ENCODE measurements at regions not wholly inside any gene's neighbourhood (a gene's known extent, or its start where the extent isn't known, plus 50 kb on each side); places are given as distances from the start of the nearest gene placed in this dataset.

DNA sequence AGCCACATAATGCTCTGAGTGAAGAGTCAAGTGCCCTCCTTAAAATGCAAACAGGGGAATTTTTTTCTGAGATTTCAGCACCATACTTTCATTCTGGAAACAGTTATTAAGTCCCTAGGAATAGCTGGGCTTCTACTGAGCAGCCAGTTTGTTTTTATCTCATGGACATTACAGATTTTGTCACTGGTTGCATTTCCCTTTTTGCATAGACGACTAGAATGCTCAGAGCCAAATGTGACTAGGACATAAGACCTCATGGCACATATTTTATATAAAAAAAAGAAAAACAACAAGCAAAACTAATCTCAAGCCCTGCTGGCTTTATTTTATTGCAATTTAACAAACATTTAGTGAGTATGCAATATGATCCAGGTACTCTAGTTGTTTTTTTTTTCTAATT is 112.7 kb upstream of the NANOGP8 start:
- TF ChIP-seq GATA2 (IDR thresholded peaks at IDR 0.05; ENCODE audit: low read depth, low read length) (no peak), GATA3 (IDR thresholded peaks at IDR 0.05; ENCODE audit: low read depth, low read length) (no peak)

DNA sequence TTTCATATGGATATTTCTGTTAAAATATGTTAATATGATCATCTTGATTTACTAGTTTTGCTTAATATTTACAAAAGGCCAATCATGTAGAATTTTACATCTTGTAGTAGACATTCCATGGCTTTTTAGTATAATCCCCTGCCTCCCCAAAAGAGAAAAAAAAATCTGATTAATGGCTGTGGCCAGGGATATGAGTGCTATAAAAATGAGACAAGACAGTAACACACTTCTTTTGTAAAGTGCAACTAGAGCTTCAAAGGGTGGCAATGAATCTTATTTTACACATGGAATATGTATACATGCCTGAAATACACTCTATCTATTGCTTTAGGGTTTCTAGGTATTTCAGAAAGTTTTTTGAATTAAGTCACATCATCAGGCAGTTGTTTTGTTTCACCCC is 112.2 kb upstream of the NANOGP8 start:
- no peak for TF ChIP-seq GATA3 (IDR thresholded peaks at IDR 0.05; ENCODE audit: low read depth, low read length)
- no peak for TF ChIP-seq GATA2 (IDR thresholded peaks at IDR 0.05; ENCODE audit: low read depth, low read length)

DNA sequence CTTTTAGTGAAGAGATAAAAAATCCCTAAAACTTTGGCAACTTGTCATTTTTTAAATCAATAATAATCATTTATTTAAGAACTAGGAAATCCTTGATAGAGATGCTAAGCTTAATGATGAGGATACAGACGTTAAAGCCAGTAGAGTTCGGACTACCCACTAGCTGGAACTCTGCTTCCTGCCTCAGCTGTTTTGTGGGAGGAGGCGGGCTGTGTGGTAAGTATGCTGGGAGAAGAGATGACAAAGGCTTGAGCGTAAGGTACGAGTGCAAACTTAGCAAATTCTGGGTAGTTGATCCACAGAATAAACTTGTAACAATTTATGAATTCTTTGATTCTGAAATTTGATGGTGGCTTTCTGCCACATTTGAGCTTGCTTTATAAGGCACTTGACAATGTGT is 111.2 kb upstream of the NANOGP8 start:
- TF ChIP-seq GATA3 (IDR thresholded peaks at IDR 0.05; ENCODE audit: low read depth, low read length) (no peak), GATA2 (IDR thresholded peaks at IDR 0.05; ENCODE audit: low read depth, low read length) (no peak)

DNA sequence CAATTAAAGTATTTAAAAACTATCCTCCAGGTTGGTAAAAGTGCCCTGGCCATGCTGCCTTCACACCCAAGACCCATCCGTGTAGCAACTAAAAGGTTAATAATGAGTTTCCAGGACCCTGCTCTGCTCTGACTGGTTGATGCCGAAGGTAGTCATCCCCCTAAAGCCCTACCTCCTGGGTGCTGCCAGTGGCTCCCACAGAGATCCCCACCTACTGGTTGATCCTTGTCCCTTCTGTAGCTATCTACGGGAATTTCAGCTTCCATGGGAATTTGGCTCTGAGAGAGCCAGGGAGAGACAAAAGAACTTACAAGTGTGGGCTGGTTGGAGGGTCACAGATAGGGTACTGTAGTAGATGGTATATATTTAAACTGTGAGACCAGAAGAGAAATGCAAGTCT is 110.6 kb upstream of the NANOGP8 start:
- no peak for TF ChIP-seq GATA3 (IDR thresholded peaks at IDR 0.05; ENCODE audit: low read depth, low read length)
- TF ChIP-seq GATA2 (IDR thresholded peaks at IDR 0.05; ENCODE audit: low read depth, low read length), result no peak

DNA sequence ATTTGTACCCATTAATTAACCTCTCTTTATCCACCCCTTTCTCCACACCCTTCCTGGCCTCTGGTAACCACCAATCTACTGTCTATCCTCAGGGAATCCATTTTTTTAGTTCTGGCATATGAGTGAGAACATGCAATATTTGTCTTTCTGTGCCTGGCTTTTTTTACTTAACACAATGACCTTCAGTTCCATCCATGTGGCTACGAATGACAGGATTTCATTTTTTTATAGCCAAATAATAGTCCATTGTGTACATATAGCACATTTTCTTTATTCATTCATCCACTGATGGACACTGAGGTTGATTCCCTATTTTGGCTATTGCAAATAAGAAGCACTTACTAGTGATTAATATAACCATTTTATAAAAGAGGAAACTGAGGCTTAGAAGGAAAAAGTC is 109.9 kb upstream of the NANOGP8 start:
- no peak for TF ChIP-seq GATA3 (IDR thresholded peaks at IDR 0.05; ENCODE audit: low read depth, low read length)
- no peak for TF ChIP-seq GATA2 (IDR thresholded peaks at IDR 0.05; ENCODE audit: low read depth, low read length)

DNA sequence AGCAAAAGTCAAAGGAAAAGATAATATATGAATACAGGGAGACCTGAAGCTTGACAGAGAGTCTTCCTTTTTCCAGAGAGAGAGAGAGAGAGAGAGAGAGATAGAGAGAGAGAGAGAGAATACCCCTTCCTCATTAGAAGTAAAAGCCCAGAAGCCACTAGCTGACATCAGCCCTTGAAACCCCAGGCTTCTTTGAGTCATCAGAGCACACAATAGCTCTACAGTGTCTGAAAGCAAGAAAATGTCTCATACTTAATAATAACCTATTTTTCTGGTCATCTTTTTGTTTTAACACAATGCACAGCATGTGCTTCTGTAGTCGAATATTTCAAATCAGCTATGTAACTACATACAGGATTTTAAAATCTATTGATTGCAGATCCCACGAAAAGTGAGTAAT is 109.2 kb upstream of the NANOGP8 start:
- TF ChIP-seq GATA2 (IDR thresholded peaks at IDR 0.05; ENCODE audit: low read depth, low read length) (no peak), GATA3 (IDR thresholded peaks at IDR 0.05; ENCODE audit: low read depth, low read length) (no peak)

DNA sequence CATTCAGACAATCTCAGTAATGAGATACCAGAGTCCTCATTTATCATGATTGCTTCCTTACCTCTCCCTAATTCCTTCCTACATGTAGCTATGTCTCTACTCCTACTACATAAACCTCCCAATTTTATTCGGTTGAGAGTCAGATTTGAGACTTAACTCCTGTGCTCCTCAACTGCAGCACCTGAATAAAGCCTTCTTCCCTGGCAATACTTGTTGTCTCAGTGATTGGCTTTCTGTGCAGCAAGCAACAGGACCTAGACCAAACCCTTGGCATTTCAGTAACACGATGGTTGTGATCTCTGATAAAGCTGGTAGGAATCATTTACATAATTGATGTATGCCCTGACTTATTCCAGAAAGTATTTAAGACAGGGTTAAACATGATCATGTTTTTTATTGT is 106.7 kb upstream of the NANOGP8 start:
- TF ChIP-seq GATA3 (IDR thresholded peaks at IDR 0.05; ENCODE audit: low read depth, low read length) (no peak), GATA2 (IDR thresholded peaks at IDR 0.05; ENCODE audit: low read depth, low read length) (no peak)

DNA sequence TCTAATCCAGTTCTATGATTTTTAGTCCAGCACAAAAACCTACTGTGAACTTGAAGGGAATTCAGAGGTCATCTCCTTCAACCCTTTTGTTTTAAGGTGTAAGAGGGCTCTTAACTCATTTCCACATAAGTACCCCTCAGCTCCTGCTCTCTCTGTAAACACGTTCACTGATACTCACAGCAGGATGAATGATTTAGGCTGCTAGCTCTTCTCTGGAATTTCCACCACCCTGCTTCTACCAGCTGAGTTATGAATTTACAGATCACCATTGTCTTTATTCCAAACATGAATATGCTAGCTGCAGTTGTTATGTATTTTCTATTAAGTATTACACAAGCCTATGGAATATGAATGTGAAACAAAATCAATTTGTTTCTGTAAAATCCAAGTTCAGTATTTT is 101.3 kb upstream of the NANOGP8 start:
- TF ChIP-seq GATA2 (IDR thresholded peaks at IDR 0.05; ENCODE audit: low read depth, low read length) (no peak), GATA3 (IDR thresholded peaks at IDR 0.05; ENCODE audit: low read depth, low read length) (no peak)

DNA sequence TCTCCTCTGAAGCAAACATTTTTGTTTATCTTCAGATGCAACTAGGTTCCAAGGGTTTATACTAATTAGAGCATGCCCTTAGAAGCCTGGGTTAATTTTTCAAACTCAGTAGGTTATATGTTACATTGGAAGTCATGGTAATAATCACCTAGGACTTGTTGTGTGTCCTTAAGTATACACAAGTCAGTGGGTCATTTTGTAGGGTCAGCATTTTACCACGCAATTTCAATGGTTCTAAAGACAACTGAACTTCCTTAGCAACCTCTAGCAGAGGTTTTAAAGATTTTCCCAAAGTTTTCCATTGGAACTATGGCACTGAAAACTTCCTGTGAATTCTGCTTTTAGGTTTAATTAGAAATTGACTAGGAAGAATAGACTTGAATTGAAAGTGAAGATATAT is 99.6 kb upstream of the NANOGP8 start:
- TF ChIP-seq GATA2 (IDR thresholded peaks at IDR 0.05; ENCODE audit: low read depth, low read length) (no peak), GATA3 (IDR thresholded peaks at IDR 0.05; ENCODE audit: low read depth, low read length) (no peak)

DNA sequence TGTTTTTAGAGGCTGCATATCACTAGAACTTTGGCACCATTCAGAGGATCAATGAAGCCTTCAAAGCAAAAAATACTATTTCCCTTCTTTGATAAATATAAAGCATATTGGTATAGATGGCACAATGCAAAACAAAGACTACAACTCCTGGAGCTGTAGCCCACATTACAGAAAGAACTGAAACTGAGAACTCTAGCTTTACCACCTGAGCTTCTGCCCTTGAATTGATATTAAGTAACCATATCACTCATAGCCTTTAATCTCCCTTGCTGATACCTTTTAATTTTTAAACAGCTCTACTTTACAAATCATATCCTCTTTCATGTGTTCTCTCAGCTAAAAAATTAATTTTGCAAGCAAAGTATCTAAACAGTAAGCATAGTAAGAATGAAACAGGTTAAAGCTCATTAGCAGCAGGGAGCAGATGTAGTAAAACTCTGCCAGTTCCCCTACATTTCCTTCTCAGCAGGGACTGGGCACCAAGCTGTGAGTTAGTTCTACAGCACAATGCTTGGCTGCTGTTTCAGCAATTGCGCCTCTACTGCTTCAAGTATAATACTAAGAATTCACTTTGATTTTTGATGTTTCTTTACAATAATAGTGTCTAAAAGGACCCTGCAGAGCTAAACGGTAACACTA is 97.9 kb upstream of the NANOGP8 start:
- TF ChIP-seq GATA2 (IDR thresholded peaks at IDR 0.05; ENCODE audit: low read depth, low read length) (no peak), GATA3 (IDR thresholded peaks at IDR 0.05; ENCODE audit: low read depth, low read length) (no peak)

DNA sequence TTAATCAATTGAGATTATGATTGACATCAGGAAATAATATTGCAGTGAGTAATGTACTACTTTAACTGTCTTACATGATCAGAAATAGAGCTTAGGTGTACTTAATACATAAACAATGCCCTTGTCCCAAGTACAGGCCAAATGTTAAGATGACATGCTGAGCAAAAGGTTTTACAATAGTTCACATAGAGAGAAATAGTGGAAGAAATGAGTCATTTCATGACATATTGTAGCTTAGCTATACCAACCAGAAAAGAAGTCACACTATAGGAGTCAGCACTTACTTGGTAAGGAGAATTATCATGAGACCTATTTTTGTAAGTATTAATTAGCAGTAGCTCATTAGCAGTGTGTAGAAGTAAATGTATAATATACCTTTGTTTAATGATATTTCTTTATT is 96.4 kb upstream of the NANOGP8 start:
- TF ChIP-seq GATA3 (IDR thresholded peaks at IDR 0.05; ENCODE audit: low read depth, low read length) (no peak), GATA2 (IDR thresholded peaks at IDR 0.05; ENCODE audit: low read depth, low read length) (no peak)

DNA sequence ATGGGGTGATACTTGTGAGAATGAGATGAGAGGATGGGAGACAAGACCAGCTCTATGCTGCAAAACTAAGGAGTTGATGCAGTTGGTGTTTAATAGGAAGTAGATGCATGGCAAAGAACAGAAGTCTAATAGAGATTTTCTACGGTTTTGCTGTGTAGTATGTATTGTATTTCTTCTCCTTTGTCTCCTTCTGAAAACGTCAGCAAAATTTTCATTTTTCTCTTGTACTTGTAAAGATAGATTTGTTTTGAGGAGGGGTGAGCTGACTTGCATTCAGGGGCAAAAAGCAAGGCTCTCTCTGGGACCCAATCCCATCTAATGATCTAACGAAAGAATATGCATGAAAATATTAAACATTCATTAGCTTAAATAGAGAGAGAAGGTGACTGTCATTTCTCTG is 94.6 kb upstream of the NANOGP8 start:
- TF ChIP-seq GATA3 (IDR thresholded peaks at IDR 0.05; ENCODE audit: low read depth, low read length) (no peak), GATA2 (IDR thresholded peaks at IDR 0.05; ENCODE audit: low read depth, low read length) (no peak)

DNA sequence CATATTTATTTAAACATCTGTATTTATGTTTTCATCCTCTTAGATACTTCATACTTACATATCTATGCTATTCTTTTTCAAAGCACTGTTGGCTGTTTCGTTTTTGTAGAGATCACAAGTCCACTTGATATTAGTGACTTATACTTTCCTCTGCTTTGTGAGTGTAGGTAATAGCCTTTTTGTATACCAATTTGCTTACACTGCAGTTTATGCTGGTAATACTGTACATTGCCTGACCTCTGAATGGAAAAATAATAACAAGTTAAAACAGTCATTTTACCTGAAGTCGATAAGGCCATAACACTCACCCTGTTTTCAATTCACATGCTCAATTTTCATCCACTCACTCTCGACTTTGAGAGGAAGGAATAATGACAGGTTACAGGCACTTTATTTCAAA is 89.9 kb upstream of the NANOGP8 start:
- TF ChIP-seq GATA2 (IDR thresholded peaks at IDR 0.05; ENCODE audit: low read depth, low read length) (no peak), GATA3 (IDR thresholded peaks at IDR 0.05; ENCODE audit: low read depth, low read length) (no peak)

DNA sequence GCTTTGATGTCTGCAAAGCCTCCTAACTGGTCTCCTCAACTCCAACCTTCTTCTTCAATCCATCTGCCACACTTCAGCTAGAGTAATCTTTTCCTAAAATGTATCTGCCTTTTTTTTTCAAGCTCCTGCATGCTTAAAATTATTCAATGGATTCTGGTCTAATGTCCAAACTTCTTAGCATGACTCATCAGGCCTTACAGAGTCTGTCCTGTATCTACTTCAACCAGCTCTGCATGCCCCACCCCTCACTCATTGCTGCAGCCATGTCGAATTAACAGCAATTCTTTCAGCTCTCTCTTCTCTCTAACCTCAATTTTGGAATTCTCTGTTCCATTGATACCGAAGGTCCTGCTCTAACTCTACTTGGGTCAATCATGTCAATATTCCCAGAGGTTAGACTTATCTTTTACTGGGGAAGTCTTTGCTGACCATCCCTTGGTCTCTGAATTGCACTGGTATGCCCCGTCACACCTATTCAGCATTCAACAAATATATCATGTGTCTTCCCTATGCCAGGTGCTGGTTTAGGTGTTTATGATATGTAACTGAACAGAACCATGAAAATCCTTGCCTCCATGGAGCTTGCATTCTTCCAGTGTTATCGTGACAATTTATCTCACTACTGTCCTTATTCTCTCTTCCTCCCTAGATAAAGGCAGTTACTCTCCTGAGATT is 88.5 kb upstream of the NANOGP8 start:
- TF ChIP-seq GATA2 (IDR thresholded peaks at IDR 0.05; ENCODE audit: low read depth, low read length) (no peak), GATA3 (IDR thresholded peaks at IDR 0.05; ENCODE audit: low read depth, low read length) (no peak)

DNA sequence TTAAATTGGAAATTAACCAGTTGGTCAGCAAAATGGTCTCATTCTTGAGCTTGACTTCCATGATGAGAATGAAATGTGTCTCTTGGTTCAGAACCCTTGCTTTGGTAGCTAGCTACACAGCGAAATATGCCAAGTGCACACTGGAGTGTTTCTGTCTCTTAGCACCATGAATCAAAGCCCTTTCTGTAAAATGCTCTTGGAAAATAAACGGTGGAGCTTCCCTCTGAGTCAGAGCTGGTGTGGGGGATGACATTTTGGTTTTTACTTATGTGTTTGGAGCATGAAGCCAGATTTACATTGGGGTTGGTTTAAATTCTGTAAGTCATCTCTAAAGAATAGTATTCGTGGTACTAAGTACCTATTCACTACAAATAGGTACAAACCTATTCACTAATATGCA is 85.1 kb upstream of the NANOGP8 start:
- TF ChIP-seq GATA2 (IDR thresholded peaks at IDR 0.05; ENCODE audit: low read depth, low read length) (no peak), GATA3 (IDR thresholded peaks at IDR 0.05; ENCODE audit: low read depth, low read length) (no peak)

All from SH-SY5Y (cell line).